ENCODE measurements at regions not wholly inside any gene's neighbourhood (a gene's known extent, or its start where the extent isn't known, plus 50 kb on each side); places are given as distances from the start of the nearest gene placed in this dataset.

- TF ChIP-seq CTCF (IDR thresholded peaks at IDR 0.05; ENCODE audit: insufficient read depth, low read depth, low read length) (no peak), EZH2 (IDR thresholded peaks at IDR 0.05; ENCODE audit: insufficient read depth, low read length) (no peak)
Observed at GRCh38 chr14:38001501-38001900, 206.2 kb upstream of the SSTR1 start.

All from astrocyte (in vitro differentiated cells and primary cell).